Lower lobe of right lung (tissue), 2 donors: ENCODE measurements at regions not wholly inside any gene's neighbourhood (a gene's known extent, or its start where the extent isn't known, plus 50 kb on each side); places are given as distances from the start of the nearest gene placed in this dataset.

Experiments
- ATAC-seq, 2 donors: fragments of 200-7000 bp; cut with Tn5 transposase; one replicate each; pipeline ENCODE4 v1.9.1; 2020 to 2022; ENCODE audit warnings: mild to moderate bottlenecking in 2 of 2, moderate library complexity in 2 of 2
- DNase-seq: peaks from one replicate; pipeline ENCODE4 v3.0.0-alpha.2; 2020
- H3K27ac ChIP-seq: fragments of 200-600 bp; one replicate; pipeline ENCODE4 v1.8.0; 2022
- H3K27me3 ChIP-seq: fragments of 200-600 bp; one replicate; pipeline ENCODE4 v1.8.0; 2022; ENCODE audit warnings: low read depth
- H3K36me3 ChIP-seq: fragments of 200-600 bp; one replicate; pipeline ENCODE4 v1.8.0; 2022; ENCODE audit warnings: mild to moderate bottlenecking
- H3K4me1 ChIP-seq: fragments of 200-600 bp; one replicate; pipeline ENCODE4 v1.8.0; 2022
- H3K4me3 ChIP-seq: fragments of 200-600 bp; one replicate; pipeline ENCODE4 v1.8.0; 2022; ENCODE audit warnings: mild to moderate bottlenecking
- H3K9me3 ChIP-seq: fragments of 200-600 bp; one replicate; pipeline ENCODE4 v1.8.0; 2022
- CTCF ChIP-seq: fragments of 200-600 bp; IDR thresholded peaks from one replicate; pipeline ENCODE4 v1.8.0; 2022; ENCODE audit warnings: antibody characterized with exemption, mild to moderate bottlenecking
- intact Hi-C: fragments of 100-400 bp; cut with DNase I; formaldehyde crosslinking; loops from one replicate; pipeline ENCODE4 v1.11.0; 2022
- donor health status: DM: no; HTN: yes; CAD: no; lungs with severe emphysema.

- no peaks in the 10 kb centered on the region for H3K36me3 ChIP-seq
- TF ChIP-seq CTCF, result no peak
Observed at GRCh38 chr17:14833201-14833785, 431.8 kb downstream of the PMP22 start.

GRCh38 chr17:14831491-14831890 lies 433.6 kb downstream of the PMP22 start:
- no peak for ATAC-seq
- H3K4me3 ChIP-seq, result no peak overlapping the region
- H3K36me3 ChIP-seq, result no peaks in the 10 kb centered on the region
- no peak for TF ChIP-seq CTCF
- H3K27me3 ChIP-seq, result no peaks in the 10 kb centered on the region
- intact Hi-C loops, result no loop called here
- H3K9me3 ChIP-seq, result no peaks in the 10 kb centered on the region
- no peak overlapping the region for H3K27ac ChIP-seq
- no peaks in the 10 kb centered on the region for H3K4me1 ChIP-seq
- no peak for DNase-seq

More at GRCh38 chr17:14833201-14833785, 431.8 kb downstream of the PMP22 start:
- DNase-seq (no peak), ATAC-seq (no peak)
- Histone ChIP-seq H3K9me3 (no peaks in the 10 kb centered on the region), H3K4me3 (no peak overlapping the region), H3K27ac (no peak overlapping the region), H3K4me1 (no peaks in the 10 kb centered on the region), H3K27me3 (no peaks in the 10 kb centered on the region)
- intact Hi-C loops, result no loop called here

- no peak for TF ChIP-seq CTCF
- Histone ChIP-seq H3K27ac (no peak overlapping the region), H3K9me3 (no peaks in the 10 kb centered on the region), H3K4me1 (no peaks in the 10 kb centered on the region), H3K4me3 (no peak overlapping the region), H3K36me3 (no peaks in the 10 kb centered on the region), H3K27me3 (no peaks in the 10 kb centered on the region)
- intact Hi-C loops, result no loop called here
- no peak for DNase-seq
- no peak for ATAC-seq
Observed at GRCh38 chr17:14827396-14827919, 437.7 kb downstream of the PMP22 start.

GRCh38 chr17:14826358-14826757 lies 438.8 kb downstream of the PMP22 start:
- DNase-seq (no peak), ATAC-seq (no peak)
- Histone ChIP-seq H3K36me3 (no peaks in the 10 kb centered on the region), H3K27ac (no peak overlapping the region), H3K4me1 (no peaks in the 10 kb centered on the region), H3K27me3 (no peaks in the 10 kb centered on the region), H3K4me3 (no peak overlapping the region), H3K9me3 (no peaks in the 10 kb centered on the region)
- intact Hi-C loops, result no loop called here
- TF ChIP-seq CTCF, result no peak

GRCh38 chr17:14818469-14818868 lies 446.7 kb downstream of the PMP22 start:
- Histone ChIP-seq H3K36me3 (no peaks in the 10 kb centered on the region), H3K27ac (no peak overlapping the region), H3K4me1 (no peaks in the 10 kb centered on the region), H3K27me3 (no peaks in the 10 kb centered on the region), H3K4me3 (no peak overlapping the region), H3K9me3 (no peaks in the 10 kb centered on the region)
- intact Hi-C loops, result no loop called here
- TF ChIP-seq CTCF, result no peak
- DNase-seq (no peak), ATAC-seq (no peak)
